DOHH2 (cell line): ENCODE measurements at regions not wholly inside any gene's neighbourhood (a gene's known extent, or its start where the extent isn't known, plus 50 kb on each side); places are given as distances from the start of the nearest gene placed in this dataset.

Experiments
- H3F3A ChIP-seq: fragments of 200-600 bp; sonication (generic), shearing (Covaris generic); 2 replicates; pipeline ENCODE4 v1.6.0; 2016; ENCODE audit warnings: antibody characterized with exemption, mild to moderate bottlenecking; ENCODE audit not compliant: control insufficient read depth, insufficient read depth
- H3K27ac ChIP-seq: fragments of 200-600 bp; sonication (generic); 2 replicates; pipeline ENCODE4 v1.5.1; 2014; ENCODE audit warnings: low read depth, mild to moderate bottlenecking, low read length, moderate library complexity
- H3K27me3 ChIP-seq: fragments of 200-600 bp; sonication (generic); 2 replicates; pipeline ENCODE4 v1.6.1; 2014; ENCODE audit warnings: mild to moderate bottlenecking, low read length, mixed read lengths; ENCODE audit not compliant: control insufficient read depth
- H3K36me3 ChIP-seq: fragments of 200-600 bp; sonication (generic); 2 replicates; pipeline ENCODE4 v1.6.1; 2014; ENCODE audit warnings: mild to moderate bottlenecking, low read length, moderate library complexity, mixed read lengths; ENCODE audit not compliant: control insufficient read depth
- H3K4me1 ChIP-seq: fragments of 200-600 bp; sonication (generic); 2 replicates; pipeline ENCODE4 v1.6.1; 2014; ENCODE audit warnings: mild to moderate bottlenecking, low read length, mixed read lengths; ENCODE audit not compliant: control insufficient read depth
- H3K4me2 ChIP-seq: fragments of 200-600 bp; sonication (generic); 2 replicates; pipeline ENCODE4 v1.6.0; 2014; ENCODE audit warnings: mild to moderate bottlenecking, low read length, moderate library complexity
- H3K4me3 ChIP-seq: fragments of 200-600 bp; sonication (generic); 2 replicates; pipeline ENCODE4 v1.5.1; 2014; ENCODE audit warnings: mild to moderate bottlenecking, low read length, mixed read lengths
- H3K79me2 ChIP-seq: fragments of 200-600 bp; sonication (generic); 2 replicates; pipeline ENCODE4 v1.6.1; 2014; ENCODE audit warnings: mild to moderate bottlenecking, low read length, mixed read lengths; ENCODE audit not compliant: control insufficient read depth
- H3K9me2 ChIP-seq: fragments of 200-600 bp; sonication (generic); replicated peaks from 2 replicates; pipeline ENCODE4 v1.6.1; 2014; ENCODE audit warnings: mild to moderate bottlenecking, low read length, mixed read lengths; ENCODE audit not compliant: control insufficient read depth
- H3K9me3 ChIP-seq: fragments of 200-600 bp; sonication (generic); 2 replicates; pipeline ENCODE4 v1.6.1; 2014; ENCODE audit warnings: antibody characterized with exemption, low read length, mixed read lengths; ENCODE audit not compliant: control insufficient read depth, insufficient read depth
- H4K20me1 ChIP-seq: fragments of 200-600 bp; sonication (generic); 2 replicates; pipeline ENCODE4 v1.6.0; 2014; ENCODE audit warnings: low read depth, mild to moderate bottlenecking, antibody characterized with exemption, low read length, moderate library complexity; ENCODE audit not compliant: control insufficient read depth, insufficient read depth
- EZH2phosphoT487 ChIP-seq: fragments of 200-600 bp; sonication (generic); IDR thresholded peaks from 2 replicates; pipeline ENCODE4 v1.6.1; 2017; ENCODE audit warnings: borderline replicate concordance, mild to moderate bottlenecking, antibody characterized with exemption, low read length, moderate library complexity, mixed read lengths
- TF ChIP-seq, protein P1 (sequence below): fragments of 200-600 bp; sonication (generic); IDR thresholded peaks from one replicate; pipeline ENCODE4 v1.5.1; 2014; ENCODE audit warnings: antibody characterized with exemption, mild to moderate bottlenecking, low read depth, low read length; ENCODE audit not compliant: poor library complexity, severe bottlenecking

DNA sequence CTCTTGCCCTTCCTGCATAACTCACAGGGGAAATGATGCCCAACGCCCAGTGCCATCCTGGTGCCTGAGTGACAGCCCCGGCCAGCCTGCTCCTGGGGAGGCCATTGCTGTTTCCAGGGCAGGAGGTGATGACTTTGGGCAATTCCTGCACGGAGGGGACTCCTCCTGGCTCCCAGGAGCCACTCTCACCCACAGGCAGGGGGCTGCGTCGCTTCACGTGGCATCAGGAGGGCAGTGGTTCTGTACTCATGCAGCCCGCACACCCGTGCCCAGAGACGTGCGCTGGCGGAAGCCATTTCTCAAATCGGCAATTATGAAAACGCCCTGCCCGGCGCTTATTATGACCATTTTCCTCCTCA, 272.3 kb downstream of the CTTN start:
- no peaks in the 10 kb centered on the region for H3K9me2 ChIP-seq
- no peak overlapping the region for H3K27ac ChIP-seq
- H3K27me3 ChIP-seq = no peaks in the 10 kb centered on the region
- H3K4me2 ChIP-seq = no peak overlapping the region
- no peaks in the 10 kb centered on the region; the same call in 1 of the 2 replicates for H4K20me1 ChIP-seq
- H3K4me3 ChIP-seq = no peak overlapping the region
- no peaks in the 10 kb centered on the region for H3K4me1 ChIP-seq
- TF ChIP-seq EZH2phosphoT487 = no peak
- TF ChIP-seq, protein P1, sequence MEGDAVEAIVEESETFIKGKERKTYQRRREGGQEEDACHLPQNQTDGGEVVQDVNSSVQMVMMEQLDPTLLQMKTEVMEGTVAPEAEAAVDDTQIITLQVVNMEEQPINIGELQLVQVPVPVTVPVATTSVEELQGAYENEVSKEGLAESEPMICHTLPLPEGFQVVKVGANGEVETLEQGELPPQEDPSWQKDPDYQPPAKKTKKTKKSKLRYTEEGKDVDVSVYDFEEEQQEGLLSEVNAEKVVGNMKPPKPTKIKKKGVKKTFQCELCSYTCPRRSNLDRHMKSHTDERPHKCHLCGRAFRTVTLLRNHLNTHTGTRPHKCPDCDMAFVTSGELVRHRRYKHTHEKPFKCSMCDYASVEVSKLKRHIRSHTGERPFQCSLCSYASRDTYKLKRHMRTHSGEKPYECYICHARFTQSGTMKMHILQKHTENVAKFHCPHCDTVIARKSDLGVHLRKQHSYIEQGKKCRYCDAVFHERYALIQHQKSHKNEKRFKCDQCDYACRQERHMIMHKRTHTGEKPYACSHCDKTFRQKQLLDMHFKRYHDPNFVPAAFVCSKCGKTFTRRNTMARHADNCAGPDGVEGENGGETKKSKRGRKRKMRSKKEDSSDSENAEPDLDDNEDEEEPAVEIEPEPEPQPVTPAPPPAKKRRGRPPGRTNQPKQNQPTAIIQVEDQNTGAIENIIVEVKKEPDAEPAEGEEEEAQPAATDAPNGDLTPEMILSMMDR = no peak
- H3K36me3 ChIP-seq = no peaks in the 10 kb centered on the region
- no peaks in the 10 kb centered on the region for H3K79me2 ChIP-seq
- H3K9me3 ChIP-seq = no peaks in the 10 kb centered on the region
- no peaks in the 10 kb centered on the region for H3F3A ChIP-seq

DNA sequence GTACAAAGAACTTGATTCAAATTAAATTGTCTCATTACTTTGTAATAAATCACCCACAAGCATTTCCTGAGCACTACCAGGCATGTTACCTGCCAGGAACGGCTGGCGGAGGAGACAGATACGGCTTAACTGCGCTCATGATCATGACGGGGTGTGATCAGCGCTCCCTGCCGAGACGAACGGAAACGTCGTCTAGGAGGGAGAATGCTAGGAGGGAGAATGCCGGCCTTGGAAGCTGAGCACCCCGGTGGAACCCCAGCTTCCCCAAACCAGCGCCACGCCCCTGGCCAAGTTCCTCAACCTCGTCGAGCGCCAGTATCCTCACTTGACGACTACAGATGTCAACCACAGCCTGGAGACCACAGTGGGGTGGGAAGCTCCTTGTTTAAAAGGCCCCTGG, 272.8 kb downstream of the CTTN start:
- Histone ChIP-seq H3K4me1 (no peaks in the 10 kb centered on the region), H3K36me3 (no peaks in the 10 kb centered on the region), H3K4me2 (no peak overlapping the region), H3K9me3 (no peaks in the 10 kb centered on the region), H3K27me3 (no peaks in the 10 kb centered on the region), H3F3A (no peaks in the 10 kb centered on the region), H4K20me1 (no peaks in the 10 kb centered on the region; the same call in 1 of the 2 replicates), H3K79me2 (no peaks in the 10 kb centered on the region), H3K4me3 (no peak overlapping the region), H3K27ac (no peak overlapping the region), H3K9me2 (no peaks in the 10 kb centered on the region)
- TF ChIP-seq, protein P1 = no peak
- no peak for TF ChIP-seq EZH2phosphoT487

DNA sequence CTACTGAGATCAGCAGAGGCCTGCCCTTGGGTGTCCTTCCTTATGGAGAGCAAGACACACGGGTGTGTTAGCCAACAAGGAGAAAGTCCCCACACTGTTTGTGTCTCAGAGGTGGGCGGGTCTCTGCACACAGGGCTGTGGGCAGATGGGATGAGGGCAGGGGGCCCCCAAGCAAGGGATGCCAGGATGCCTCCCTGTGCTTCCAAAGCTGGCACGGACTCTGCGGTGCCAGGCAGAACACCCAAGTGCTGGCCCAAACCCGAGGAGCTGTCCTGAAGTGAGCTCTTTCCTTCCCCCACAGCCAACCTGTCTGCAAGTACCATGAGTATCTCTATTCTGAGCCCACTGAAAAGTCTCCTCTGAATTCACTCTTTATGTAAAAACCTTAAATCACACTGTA, 273.3 kb downstream of the CTTN start:
- no peak overlapping the region for H3K4me2 ChIP-seq

More for the DNA sequence above, 273.3 kb downstream of the CTTN start:
- Histone ChIP-seq H3K79me2 (no peaks in the 10 kb centered on the region), H3K9me3 (no peaks in the 10 kb centered on the region), H3K4me3 (no peak overlapping the region), H4K20me1 (no peaks in the 10 kb centered on the region; the same call in 1 of the 2 replicates), H3K4me1 (no peaks in the 10 kb centered on the region), H3K27me3 (no peaks in the 10 kb centered on the region), H3K36me3 (no peaks in the 10 kb centered on the region), H3K9me2 (no peaks in the 10 kb centered on the region), H3K27ac (no peak overlapping the region), H3F3A (no peaks in the 10 kb centered on the region)
- TF ChIP-seq EZH2phosphoT487 = no peak
- TF ChIP-seq, protein P1 = no peak
